ENCODE measurements at regions not wholly inside any gene's neighbourhood (a gene's known extent, or its start where the extent isn't known, plus 50 kb on each side); places are given as distances from the start of the nearest gene placed in this dataset.

GRCh38 chr1:238546118-238546517 is 655.4 kb upstream of the ZP4 start:
- TF ChIP-seq CTCF (conservative IDR thresholded peaks at IDR 0.05; ENCODE audit: low read length), result no peak
- TF ChIP-seq EZH2phosphoT487 (IDR thresholded peaks at IDR 0.05; ENCODE audit: borderline replicate concordance), result no peak
